ENCODE measurements at regions not wholly inside any gene's neighbourhood (a gene's known extent, or its start where the extent isn't known, plus 50 kb on each side); places are given as distances from the start of the nearest gene placed in this dataset.

- TF ChIP-seq POLR2AphosphoS5 (IDR thresholded peaks at IDR 0.05; ENCODE audit: low read depth, low read length) = no peak
- TF ChIP-seq, protein P1, sequence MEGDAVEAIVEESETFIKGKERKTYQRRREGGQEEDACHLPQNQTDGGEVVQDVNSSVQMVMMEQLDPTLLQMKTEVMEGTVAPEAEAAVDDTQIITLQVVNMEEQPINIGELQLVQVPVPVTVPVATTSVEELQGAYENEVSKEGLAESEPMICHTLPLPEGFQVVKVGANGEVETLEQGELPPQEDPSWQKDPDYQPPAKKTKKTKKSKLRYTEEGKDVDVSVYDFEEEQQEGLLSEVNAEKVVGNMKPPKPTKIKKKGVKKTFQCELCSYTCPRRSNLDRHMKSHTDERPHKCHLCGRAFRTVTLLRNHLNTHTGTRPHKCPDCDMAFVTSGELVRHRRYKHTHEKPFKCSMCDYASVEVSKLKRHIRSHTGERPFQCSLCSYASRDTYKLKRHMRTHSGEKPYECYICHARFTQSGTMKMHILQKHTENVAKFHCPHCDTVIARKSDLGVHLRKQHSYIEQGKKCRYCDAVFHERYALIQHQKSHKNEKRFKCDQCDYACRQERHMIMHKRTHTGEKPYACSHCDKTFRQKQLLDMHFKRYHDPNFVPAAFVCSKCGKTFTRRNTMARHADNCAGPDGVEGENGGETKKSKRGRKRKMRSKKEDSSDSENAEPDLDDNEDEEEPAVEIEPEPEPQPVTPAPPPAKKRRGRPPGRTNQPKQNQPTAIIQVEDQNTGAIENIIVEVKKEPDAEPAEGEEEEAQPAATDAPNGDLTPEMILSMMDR (IDR thresholded peaks at IDR 0.05) = no peak
- TF ChIP-seq JUND (IDR thresholded peaks at IDR 0.05) = peak; percentile 51
- no peak for TF ChIP-seq NRF1 (IDR thresholded peaks at IDR 0.05; ENCODE audit: low read depth, low read length)
These were observed 147.8 kb downstream of the PMAIP1 start for GRCh38 chr18:60047556-60047955.
